HG03097 (cell line): ENCODE measurements at regions not wholly inside any gene's neighbourhood (a gene's known extent, or its start where the extent isn't known, plus 50 kb on each side); places are given as distances from the start of the nearest gene placed in this dataset.
"Not testable (repeated sequence)": the region's sequence is repeated elsewhere in the genome, so short reads cannot be mapped to it uniquely, and the experiment has no call there.

ENCODE experiments used
- ATAC-seq: cut with Tn5 transposase; IDR thresholded peaks from one replicate; pipeline ENCODE4 v1.9.1; 2021; ENCODE audit not compliant: unreplicated experiment, low FRiP score

DNA sequence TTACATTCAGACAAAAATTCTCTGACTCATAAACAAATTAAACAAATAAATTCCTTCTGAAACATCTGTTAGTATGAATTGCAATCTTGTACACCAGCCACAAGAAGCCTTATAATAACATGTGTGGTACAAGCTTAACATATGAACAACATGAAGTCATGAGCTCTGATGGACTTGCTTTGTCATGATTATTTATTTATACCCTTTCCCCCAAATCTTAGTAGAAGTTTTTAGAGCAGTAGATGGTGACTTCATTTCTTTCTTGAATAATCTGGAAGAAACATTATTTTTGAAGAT, 633.4 kb downstream of the EPHA3 start:
- no peak for ATAC-seq

DNA sequence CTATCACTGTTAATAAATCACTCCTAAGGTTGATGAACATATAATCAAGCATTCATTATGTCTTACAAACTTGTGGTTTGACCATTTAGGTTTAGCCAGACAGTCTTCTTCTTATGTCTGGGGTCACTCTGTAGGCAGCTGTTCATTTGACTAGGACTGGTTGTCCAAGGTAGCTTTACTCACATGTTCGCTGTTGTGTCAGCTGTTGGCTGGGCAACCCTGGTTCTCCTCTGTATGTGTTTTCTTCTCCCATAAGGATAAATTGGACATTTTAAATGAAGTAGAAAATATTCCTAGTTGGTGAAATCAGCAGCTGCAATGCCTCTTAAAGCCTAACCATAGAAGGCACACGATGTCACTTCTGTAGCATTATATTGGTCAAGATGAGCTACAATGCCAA, 635.1 kb downstream of the EPHA3 start:
- ATAC-seq, result no peak

DNA sequence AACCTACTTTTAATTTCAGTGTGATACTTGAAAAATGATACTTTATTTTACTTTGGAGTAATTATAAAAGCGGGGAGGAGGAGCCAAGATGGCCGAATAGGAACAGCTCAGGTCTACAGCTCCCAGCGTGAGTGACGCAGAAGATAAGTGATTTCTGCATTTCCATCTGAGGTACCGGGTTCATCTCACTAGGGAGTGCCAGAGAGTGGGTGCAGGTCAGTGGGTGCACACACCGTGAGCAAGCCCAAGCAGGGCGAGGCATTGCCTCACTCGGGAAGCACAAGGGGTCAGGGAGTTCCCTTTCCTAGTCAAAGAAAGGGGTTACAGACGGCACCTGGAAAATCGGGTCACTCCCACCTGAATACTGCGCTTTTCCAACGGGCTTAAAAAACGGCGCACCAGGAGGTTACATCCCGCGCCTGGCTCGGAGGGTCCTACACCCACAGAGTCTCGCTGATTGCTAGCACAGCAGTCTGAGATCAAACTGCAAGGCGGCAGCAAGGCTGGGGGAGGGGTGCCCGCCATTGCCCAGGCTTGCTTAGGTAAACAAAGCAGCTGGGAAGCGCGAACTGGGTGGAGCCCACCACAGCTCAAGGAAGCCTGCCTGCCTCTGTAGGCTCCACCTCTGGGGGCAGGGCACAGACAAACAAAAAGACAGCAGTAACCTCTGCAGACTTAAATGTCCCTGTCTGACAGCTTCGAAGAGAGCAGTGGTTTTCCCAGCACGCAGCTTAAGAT, 640.3 kb downstream of the EPHA3 start:
- ATAC-seq, result not testable (repeated sequence)

DNA sequence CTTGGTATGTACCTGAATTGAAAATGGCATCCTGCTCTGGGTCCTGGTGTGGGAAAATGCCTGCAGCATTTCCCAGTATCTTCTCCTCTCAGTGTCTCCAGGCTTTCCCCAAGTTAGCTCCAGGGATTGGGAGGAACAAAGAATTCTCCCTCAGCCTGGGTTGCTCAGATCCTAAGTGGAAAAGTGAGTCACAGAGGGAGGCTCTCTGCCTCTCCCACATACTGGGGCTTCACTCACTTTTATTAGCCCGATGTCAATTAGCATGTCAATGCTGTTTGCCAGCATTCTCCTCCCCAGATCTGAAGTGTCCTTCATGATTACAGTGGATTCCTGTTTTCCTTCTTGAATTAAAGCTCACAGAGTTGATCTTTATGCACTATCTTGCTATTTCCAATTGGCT, 655.0 kb downstream of the EPHA3 start:
- ATAC-seq, result no peak

DNA sequence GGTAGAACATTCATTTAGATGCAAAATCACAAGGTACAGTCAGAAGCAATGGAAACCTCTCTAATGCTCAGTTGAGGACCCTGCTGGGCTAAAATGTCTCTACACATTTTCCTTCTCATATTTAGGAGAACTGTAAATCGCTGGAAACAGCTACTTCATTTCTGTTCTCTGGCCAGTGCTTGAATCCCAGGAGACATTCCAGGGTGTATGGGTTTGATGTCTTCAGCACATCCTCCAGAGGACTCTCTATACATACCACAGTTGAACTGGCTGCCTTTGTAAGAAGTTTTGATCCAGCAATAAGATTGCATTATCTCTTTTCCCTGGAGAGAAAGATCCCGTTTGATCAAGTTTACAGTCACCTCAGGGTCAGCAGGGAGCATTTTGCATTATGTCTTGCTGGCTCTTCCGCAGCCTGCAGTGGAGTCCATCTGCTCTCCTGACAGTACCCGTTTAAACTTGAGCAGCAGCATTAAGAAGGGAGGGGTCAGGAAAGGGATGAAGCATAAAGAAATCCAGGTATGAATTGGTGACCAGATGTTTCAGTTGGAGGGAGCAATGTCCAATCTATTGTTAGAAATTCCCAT, 676.0 kb downstream of the EPHA3 start:
- ATAC-seq, result no peak

DNA sequence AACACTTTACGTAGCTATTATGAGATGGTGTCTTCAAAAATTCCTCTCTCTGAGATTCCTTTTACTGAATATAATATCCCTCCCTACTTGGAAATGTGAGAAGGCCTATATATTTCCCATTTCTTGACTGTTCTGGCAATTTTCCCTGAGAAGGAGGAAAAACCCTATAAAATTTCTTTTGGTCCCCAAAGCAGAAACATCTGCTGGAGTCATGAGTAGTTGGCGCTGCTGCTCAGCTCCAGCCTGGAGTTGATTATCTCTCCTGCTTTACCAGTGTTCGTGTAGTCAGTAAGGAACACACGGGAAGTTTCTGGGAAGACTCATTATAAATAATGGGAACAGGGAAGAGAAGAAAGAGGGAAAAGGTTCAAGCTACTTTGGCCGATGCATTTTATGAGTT, 680.1 kb downstream of the EPHA3 start:
- no peak for ATAC-seq

DNA sequence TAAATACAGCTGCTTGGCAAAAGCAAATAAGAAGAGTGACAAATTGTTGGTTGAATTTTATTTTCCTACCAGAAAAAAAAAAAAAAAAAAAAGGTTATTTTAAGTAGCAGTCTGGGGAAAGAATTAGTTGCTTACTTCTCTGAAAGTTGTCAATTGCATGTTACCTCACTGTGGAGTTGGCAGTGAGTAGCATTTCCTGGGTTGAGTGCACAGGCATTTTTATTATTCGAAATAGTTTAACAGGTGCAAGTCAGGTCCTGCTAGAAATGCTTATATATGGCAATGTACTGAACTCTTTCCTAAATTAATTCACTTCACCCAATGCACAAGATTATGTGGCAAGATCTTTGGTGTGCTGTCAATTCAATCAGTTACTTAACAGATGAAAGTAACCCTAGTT, 680.6 kb downstream of the EPHA3 start:
- no peak for ATAC-seq

DNA sequence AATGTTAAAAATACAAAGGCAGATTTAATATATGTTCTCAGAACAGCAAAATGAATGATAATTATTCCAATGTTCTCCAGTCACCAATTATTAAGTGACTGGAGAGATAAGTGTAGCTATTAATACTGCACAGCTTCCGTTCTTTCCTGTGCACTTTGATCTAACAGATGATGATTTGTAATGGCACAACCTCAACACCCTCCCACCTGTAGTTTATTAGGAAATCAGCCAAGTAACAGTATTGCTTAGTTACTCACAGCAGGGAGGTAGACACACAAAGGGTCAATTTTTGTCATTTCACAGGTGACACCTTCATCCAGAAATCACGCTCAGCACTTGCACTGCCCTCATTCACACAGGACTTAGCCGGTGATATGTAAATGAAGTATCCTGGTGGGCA, 688.1 kb downstream of the EPHA3 start:
- ATAC-seq, result no peak

DNA sequence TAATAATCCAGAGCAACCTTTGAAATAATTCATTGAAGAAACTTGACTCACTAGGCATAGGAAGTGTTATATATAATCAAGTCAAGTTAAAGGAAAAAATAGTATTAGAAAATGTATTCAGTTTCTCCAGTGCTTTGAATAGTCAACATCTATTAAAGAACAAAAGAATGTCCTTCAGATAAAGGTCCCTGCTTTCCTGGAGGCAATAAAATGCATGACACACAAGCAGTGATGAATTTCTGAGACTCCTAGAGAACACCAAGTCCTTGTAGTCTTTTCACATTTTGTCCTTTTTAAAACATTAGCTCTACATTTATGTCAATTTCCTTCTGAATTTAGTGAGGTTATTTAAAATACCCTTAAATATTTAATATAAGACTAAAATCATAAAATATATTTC, 695.5 kb downstream of the EPHA3 start:
- no peak for ATAC-seq

DNA sequence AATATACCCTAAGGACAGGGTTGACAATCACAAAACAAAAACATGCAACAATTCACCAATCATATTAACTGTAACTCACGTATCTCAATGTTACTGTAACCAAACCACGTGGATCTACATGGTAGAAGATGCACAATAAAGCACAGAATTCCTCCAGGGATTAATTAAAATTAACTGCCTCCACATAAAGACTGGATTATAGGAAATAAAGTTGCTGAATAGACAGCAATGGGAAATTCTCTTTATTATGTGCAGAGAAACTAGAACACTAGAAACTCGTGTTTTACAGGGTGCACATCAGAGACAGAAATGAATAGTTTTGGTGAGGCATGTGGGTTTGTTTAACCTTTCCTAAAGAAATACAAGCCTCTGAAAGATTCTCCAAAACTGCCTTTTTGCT, 696.3 kb downstream of the EPHA3 start:
- ATAC-seq, result no peak

DNA sequence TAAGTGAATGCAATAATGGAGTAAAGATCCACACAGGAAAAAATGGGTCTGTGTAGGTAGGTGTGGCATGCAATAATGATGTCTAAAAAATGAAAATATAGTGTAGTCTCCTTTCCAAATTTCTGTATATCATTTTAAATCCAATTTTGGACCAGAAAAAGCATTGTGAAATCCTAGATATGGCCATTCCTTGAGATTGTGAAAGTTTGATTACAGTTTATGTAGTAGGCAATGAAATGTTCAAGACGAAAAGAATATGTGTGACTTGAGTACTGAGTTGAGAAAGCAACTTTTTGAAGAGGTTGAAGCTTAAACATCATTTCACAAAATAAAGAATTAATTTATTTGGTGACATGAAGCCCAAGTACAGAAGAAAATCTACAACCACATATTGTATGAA, 698.7 kb downstream of the EPHA3 start:
- ATAC-seq, result no peak

DNA sequence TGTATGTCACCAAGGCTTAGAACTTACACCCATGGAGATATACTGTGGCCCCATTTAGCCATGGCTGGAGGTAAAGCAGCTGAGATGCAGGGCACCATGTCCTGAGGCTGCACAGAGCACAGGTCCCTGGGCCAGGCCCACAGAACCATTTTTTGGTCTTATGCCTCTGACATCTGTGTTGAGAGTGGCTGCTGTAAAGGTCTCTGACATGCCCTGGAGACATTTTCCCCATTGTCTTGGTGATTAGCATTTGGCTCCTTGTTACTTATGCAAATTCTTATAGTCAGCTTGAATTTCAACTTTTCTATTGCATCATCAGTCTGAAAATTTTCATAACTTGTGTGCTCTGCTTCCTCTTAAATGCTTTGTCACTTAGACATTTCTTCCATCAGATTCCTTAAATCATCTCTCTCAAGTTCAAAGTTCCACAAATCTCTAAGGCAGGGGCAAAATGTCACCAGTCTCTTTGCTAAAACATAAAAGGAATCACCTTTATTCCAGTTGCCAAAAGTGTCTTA, 701.3 kb downstream of the EPHA3 start:
- ATAC-seq, result no peak

DNA sequence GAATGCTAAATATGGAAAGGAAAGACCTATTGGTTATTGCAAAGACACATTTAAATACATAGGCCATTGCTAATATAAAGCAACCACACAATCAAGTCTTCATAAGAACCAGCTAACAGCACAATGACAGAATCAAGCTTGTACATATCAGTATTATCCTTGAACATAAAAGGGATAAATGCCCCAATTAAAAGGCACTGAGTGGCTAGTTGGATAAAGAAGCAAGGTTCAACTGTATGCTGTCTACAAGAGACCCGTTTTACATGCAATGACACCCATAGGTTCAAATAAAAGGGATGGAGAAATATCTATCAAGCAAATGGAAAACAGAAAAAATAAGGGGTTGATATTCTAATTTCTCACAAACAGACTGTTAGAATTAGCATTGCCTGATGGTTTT, 706.1 kb downstream of the EPHA3 start:
- ATAC-seq, result no peak

DNA sequence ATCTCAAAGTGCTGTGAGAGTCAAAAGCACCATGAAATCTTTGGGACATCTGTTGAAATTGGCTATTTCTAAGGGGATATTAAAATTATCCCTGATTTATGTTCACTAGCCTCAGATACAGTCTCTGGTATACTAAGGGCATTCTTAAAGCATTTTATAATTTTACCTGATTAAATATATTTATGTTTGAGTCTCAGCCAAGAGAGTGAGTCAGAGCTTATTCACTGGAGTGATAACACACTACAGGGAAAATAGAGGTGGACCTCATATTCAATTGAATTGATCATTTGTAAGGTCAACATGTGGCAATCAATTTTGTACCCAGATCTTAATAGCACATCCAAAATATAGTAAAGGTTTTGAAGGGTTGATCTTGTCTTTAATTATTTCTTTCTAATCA, 733.6 kb downstream of the EPHA3 start:
- no peak for ATAC-seq

DNA sequence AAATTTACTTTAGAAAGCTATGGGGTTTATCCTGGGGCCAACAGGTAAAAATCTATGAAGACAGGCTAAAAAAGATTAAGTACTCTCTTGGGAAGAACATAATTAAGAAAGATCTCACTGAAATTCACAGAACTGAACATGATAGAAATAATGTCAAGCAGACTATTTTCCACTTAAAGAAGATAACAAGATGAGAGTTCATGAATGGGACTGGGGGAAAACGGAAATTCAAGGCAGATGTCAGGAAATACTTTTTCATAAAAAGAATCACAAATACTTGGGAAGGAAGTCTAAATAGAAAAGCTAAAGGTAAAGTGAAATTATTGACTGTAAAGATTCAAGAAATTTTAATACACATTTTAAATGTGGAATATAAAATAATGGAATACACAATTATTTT, 737.6 kb downstream of the EPHA3 start:
- no peak for ATAC-seq

DNA sequence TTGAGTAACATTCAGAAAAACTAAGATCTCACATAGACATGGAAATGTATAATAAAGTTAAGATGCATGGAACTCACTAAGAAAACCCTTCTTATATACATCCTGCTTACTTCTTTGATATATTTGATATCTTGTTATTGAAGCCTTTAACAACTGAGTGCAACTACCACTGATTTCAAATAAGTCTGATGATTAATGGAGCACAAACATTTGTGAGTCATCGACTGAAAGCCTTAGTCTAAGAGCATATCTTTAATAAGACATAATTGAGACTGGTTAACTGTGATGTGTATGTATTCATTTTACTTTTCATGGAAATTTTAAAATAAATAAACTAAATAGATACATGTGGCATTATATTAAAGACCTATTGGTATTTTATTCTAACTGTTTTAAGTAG, 740.5 kb downstream of the EPHA3 start:
- no peak for ATAC-seq

DNA sequence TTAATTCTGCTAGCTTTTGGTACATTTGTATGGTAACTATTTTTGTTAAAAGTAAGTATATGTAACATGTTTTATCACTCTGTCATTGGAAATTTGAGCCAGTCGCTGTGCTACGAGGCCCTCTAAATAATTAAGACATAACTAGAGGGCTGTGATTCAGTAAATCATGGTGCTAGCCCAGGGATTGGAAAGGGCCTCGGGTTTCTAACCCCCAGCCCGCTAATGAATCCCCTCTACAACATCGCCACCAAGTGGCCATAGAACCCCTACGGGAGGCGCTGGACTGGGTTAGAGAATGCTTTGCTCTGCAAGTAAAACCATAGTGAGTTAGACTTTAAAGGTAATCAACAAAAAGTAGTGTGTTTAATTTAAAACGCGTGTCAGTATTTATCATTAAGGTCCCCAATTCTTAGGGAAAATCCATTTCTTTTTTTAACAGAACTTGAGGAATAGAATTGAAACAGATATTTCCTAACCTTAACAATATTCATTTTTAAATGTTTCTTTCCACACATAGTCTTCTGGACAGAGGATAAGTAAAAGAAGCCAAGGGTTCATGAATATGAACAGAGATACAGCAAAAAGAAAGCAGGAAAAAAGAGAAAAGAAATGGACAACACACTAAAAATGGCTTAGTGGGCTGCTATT, 744.7 kb downstream of the EPHA3 start:
- no peak for ATAC-seq

DNA sequence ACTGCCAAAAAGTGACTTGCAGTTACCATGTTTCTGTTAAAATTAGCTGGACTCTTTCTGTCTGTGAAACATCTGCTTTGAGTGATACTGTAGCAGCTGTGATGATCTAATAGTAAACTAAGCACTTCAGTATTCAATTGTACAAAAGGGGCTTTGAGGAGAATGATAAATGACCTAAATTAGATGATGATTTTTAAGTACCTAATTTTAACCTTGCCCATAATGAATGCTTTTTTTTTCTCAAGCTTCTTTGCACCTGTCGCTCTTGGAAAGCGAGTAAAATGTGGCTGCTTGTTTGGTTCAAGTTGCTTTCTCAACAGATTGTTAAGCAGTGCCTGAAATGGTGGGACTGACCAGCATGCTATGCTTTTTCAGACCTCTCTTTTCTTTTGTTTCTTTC, 752.3 kb downstream of the EPHA3 start:
- no peak for ATAC-seq

DNA sequence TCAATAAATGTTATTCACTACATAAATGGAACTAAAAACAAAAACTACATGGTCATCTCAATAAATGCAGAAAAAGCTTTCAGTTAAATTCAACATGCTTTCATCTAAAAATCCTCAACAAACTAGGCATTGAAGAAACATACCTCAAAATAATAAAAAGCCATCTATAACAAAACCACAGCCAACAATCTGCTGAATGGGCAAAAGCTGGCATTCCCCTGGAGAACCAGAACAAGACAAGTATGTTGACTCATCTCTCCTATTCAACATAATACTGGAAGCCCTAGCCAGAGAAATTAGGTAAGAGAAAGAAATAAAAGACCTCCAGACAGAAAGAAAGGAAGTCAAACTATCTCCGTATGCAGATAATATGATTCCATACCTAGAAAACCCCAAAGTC, 759.9 kb downstream of the EPHA3 start:
- no peak for ATAC-seq

DNA sequence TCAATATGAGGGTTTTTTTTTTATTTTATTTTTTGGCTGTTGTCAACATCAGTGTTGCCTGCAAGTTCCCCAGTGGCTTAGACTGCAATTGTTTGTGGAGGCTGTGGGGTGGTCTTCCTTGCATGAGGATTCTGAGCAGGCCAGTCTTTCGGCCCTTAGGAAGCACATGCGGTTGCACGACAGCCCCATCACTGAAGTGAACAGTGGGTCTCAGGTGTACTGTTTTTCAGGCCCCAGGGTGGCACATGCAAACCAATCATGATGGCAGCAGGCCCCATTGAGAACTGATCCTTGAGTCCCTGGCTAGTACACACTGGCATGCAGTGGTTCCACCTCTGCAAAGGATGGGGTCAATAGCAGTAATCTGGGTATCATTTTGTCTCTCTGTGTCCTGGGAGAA, 768.7 kb downstream of the EPHA3 start:
- no peak for ATAC-seq

DNA sequence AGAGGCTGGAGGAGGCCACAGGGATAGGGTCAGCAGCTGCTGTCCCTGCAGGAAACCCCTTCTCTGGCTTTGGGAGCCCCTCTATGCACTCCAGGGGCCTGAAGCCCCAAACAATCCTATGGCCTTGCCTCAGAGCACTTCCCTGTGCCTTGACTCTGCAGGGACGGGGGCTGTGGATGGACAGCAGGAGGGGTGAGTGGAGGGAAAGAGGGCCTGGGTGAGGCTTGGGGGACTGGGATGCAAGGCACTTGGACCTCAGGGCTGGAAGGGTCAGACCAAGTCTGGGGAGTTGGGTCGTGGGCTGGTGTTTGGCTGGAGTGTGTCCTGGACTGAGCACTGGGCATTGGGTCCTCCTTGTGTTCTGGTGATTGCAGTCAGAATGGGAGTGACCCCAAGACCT, 769.8 kb downstream of the EPHA3 start:
- no peak for ATAC-seq

DNA sequence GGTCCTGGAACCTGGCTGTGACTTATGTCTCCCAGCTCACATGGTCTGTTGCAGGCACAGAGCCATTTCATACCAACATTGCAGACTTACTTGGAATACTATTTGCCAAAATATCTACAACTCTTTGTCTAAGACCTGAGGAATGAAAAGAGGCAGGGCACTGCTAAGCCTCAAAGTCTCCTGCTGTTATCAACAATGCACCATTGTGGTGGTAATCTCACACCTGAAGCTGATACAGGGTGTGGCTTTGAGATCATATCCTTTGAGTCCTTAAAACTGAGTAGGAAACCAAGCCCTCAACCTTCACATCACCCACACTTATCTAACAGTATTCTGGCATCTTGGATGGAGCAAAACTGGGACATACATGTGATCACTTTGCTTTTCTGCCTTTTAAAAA, 782.0 kb downstream of the EPHA3 start:
- no peak for ATAC-seq
